GM12878 (cell line): ENCODE measurements at regions not wholly inside any gene's neighbourhood (a gene's known extent, or its start where the extent isn't known, plus 50 kb on each side); places are given as distances from the start of the nearest gene placed in this dataset.

ENCODE experiments used
- ATAC-seq: fragments of 200-7000 bp; cut with Tn5 transposase; 3 replicates; pipeline ENCODE4 v1.9.1; 2020; ENCODE audit warnings: mild to moderate bottlenecking, moderate library complexity
- BruUV-seq: library from RNA; stranded (reverse); fragments of 400-500 nt; replicated peaks from 2 replicates; lab custom pipeline; 2021; lab: Mats Ljungman, UMichigan
- CTCF ChIA-PET: fragments of 300-600 bp; sonication (Branson Sonifier 250); formaldehyde crosslinking; extraction: SDS; loops from one replicate; lab custom pipeline; 2021; ENCODE audit warnings: inconsistent platforms; lab: Yijun Ruan, JAX
- POLR2A ChIA-PET: fragments of 350-600 bp; formaldehyde crosslinking; extraction: SDS; loops from one replicate; lab custom pipeline; 2021; ENCODE audit warnings: inconsistent platforms; lab: Charles Lee
- RAD21 ChIA-PET: fragments of 300-600 bp; sonication (Branson Sonifier 250); formaldehyde crosslinking; loops from one replicate; lab custom pipeline; 2023; ENCODE audit warnings: antibody characterized with exemption; ENCODE audit not compliant: unreplicated experiment; lab: Charles Lee
- SMC1A ChIA-PET: fragments of 300-600 bp; sonication (Branson Sonifier 250); formaldehyde crosslinking; loops from one replicate; lab custom pipeline; 2023; ENCODE audit not compliant: unreplicated experiment, uncharacterized antibody; lab: Charles Lee
- DNase-seq: peaks from one replicate; pipeline ENCODE4 v3.0.0-alpha.2; 2011; ENCODE audit warnings: low read depth, low spot score
- FAIRE-seq: peaks from 3 replicates; lab custom pipeline; 2011; peaks lifted over from hg19 to GRCh38; lab: Jason Lieb, UNC
- H2AFZ ChIP-seq: 2 replicates; pipeline ENCODE4 v1.6.0; 2011; ENCODE audit warnings: low read depth, low read length, control low read depth; ENCODE audit not compliant: control insufficient read depth
- H3K27ac ChIP-seq: 2 replicates; pipeline ENCODE4 v1.5.1; 2011; ENCODE audit warnings: control low read depth; ENCODE audit not compliant: control insufficient read depth, insufficient read depth
- H3K27me3 ChIP-seq, 2 experiments: replicated peaks in 1 of 2; 2 replicates each; pipeline versions ENCODE4 v1.6.0 to v1.6.1; 2011; ENCODE audit warnings: low read length in 1 of 2; ENCODE audit not compliant: control insufficient read depth in 2 of 2, insufficient read depth in 2 of 2
- H3K36me3 ChIP-seq, 2 experiments: 2 replicates each; pipeline ENCODE4 v1.5.1; 2011; ENCODE audit warnings: low read length in 1 of 2; ENCODE audit not compliant: control insufficient read depth in 2 of 2, insufficient read depth in 2 of 2
- H3K4me1 ChIP-seq: 2 replicates; pipeline ENCODE4 v1.6.1; 2011; ENCODE audit warnings: mild to moderate bottlenecking, low read length, moderate library complexity, mixed read lengths; ENCODE audit not compliant: control insufficient read depth, insufficient read depth
- H3K4me2 ChIP-seq: 2 replicates; pipeline ENCODE4 v1.6.0; 2011; ENCODE audit warnings: control low read depth; ENCODE audit not compliant: control insufficient read depth, insufficient read depth
- H3K4me3 ChIP-seq: fragments of 200-600 bp; sonication (generic); 2 replicates; pipeline ENCODE4 v1.5.1; 2016
- H3K79me2 ChIP-seq: 2 replicates; pipeline ENCODE4 v1.6.0; 2011; ENCODE audit warnings: low read length; ENCODE audit not compliant: control insufficient read depth, insufficient read depth
- H3K9ac ChIP-seq: 2 replicates; pipeline ENCODE4 v1.8.0; 2011; ENCODE audit warnings: low read length, control low read depth, mixed read lengths; ENCODE audit not compliant: control insufficient read depth, insufficient read depth
- H3K9me3 ChIP-seq: replicated peaks from 3 replicates; pipeline ENCODE4 v1.5.1; 2011; ENCODE audit warnings: mild to moderate bottlenecking, low read length; ENCODE audit not compliant: control insufficient read depth, insufficient read depth
- H4K20me1 ChIP-seq: 2 replicates; pipeline ENCODE4 v1.6.0; 2011; ENCODE audit not compliant: control insufficient read depth, insufficient read depth
- CREM ChIP-seq: IDR thresholded peaks from 2 replicates; pipeline ENCODE4 v1.6.1; 2014; ENCODE audit warnings: antibody characterized with exemption, low read depth
- IRF4 ChIP-seq: IDR thresholded peaks from 2 replicates; pipeline ENCODE4 v1.6.1; 2011; ENCODE audit warnings: low read depth, low read length
- JUNB ChIP-seq: IDR thresholded peaks from 2 replicates; pipeline ENCODE4 v1.6.1; 2016; ENCODE audit warnings: antibody characterized with exemption, mild to moderate bottlenecking
- KDM1A ChIP-seq: fragments of 200-600 bp; sonication (generic); IDR thresholded peaks from 2 replicates; pipeline ENCODE4 v1.6.1; 2016; ENCODE audit warnings: borderline replicate concordance
- NR2C1 ChIP-seq: fragments of 450-650 bp; IDR thresholded peaks from 2 replicates; pipeline ENCODE4 v1.6.1; 2017; ENCODE audit warnings: antibody characterized with exemption, mild to moderate bottlenecking, moderate library complexity
- RAD21 ChIP-seq: IDR thresholded peaks from 2 replicates; pipeline ENCODE4 v1.6.1; 2011; ENCODE audit warnings: mild to moderate bottlenecking, low read depth, low read length, moderate library complexity; ENCODE audit not compliant: insufficient read depth
- SMARCA5 ChIP-seq: fragments of 450-650 bp; IDR thresholded peaks from 2 replicates; pipeline ENCODE4 v1.6.1; 2017; ENCODE audit warnings: mild to moderate bottlenecking
- STAT3 ChIP-seq: IDR thresholded peaks from 2 replicates; pipeline ENCODE4 v1.6.1; 2011; ENCODE audit warnings: low read depth, low read length, improper control_type of control experiment
- TARDBP ChIP-seq: IDR thresholded peaks from 2 replicates; pipeline ENCODE4 v1.6.1; 2016; ENCODE audit warnings: borderline replicate concordance
- WGBS: methylation state at CpG from one replicate; pipeline ENCODE4 v1.1.6; 2016; ENCODE audit warnings: low lambda C conversion rate; ENCODE audit not compliant: insufficient replicate concordance, insufficient coverage; ENCODE audit errors: missing lambda C conversion rate; 5-methylcytosine and 5-hydroxymethylcytosine counted together
- in situ Hi-C: fragments of 300-500 bp; cut with MboI; formaldehyde crosslinking; loops from 9 replicates; pipeline ENCODE4 v1.14.3; 2018; ENCODE audit warnings: mixed read lengths
- intact Hi-C: fragments of 100-400 bp; cut with micrococcal nuclease; formaldehyde crosslinking; loops from one replicate; pipeline ENCODE4 v1.14.2; 2022; ENCODE audit not compliant: unreplicated experiment
- TF ChIP-seq, protein P1 (sequence below): IDR thresholded peaks from 2 replicates; pipeline ENCODE4 v1.6.1; 2011; ENCODE audit warnings: low read depth, low read length, improper control_type of control experiment, borderline replicate concordance
- TF ChIP-seq, protein P2 (sequence below): fragments of 450-650 bp; IDR thresholded peaks from 2 replicates; pipeline ENCODE4 v1.6.1; 2017; ENCODE audit warnings: antibody characterized with exemption, mild to moderate bottlenecking, moderate library complexity
- TF ChIP-seq, protein P3 (sequence below): fragments of 450-650 bp; IDR thresholded peaks from 2 replicates; pipeline ENCODE4 v1.6.1; 2018; ENCODE audit warnings: mild to moderate bottlenecking, low read depth, moderate library complexity; ENCODE audit not compliant: partially characterized antibody
- TF ChIP-seq, protein P4 (sequence below): IDR thresholded peaks from 2 replicates; pipeline ENCODE4 v1.6.1; 2011; ENCODE audit warnings: low read depth, mild to moderate bottlenecking, low read length, moderate library complexity, borderline replicate concordance; ENCODE audit errors: extremely low read depth
- TF ChIP-seq, protein P5 (sequence below): fragments of 450-650 bp; IDR thresholded peaks from 2 replicates; pipeline ENCODE4 v1.6.1; 2017; ENCODE audit warnings: borderline replicate concordance

DNA sequence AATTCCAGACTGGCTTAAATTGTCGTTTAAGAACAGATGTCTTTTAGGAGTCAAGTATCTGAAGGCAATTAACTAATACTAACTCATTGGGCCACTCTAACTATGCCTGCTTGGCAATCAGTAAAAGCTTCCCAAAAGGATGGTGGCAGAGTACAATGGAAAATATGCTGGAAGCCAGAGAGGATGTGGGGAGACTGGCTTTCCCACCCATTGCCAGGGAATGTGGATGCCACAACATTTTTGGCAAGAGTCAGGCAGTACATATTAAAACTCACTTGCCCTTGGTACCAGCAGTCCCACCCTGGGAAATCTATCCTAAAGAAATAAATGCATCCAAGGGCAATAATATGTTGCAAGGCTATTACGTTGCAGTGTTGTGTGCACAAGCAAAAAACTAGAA is 74.0 kb upstream of the FZD7 start:
- SMC1A ChIA-PET, result interaction anchor here (0.9 kb wide), 1 partner anchor 156 kb away, joined by 3 read pairs; no protein-coding TSS in a partner anchor
- no peaks in the 10 kb centered on the region for H3K4me1 ChIP-seq
- POLR2A ChIA-PET, result no interaction called here

More for the DNA sequence above, 74.0 kb upstream of the FZD7 start:
- no peaks in the 10 kb centered on the region for H3K79me2 ChIP-seq
- H3K4me3 ChIP-seq, result no peak overlapping the region
- no peak overlapping the region for H2AFZ ChIP-seq
- H3K9me3 ChIP-seq, result no peaks in the 10 kb centered on the region
- DNase-seq, result no peak
- no peak overlapping the region for H3K4me2 ChIP-seq
- H3K27ac ChIP-seq, result no peak overlapping the region
- H4K20me1 ChIP-seq, result no peaks in the 10 kb centered on the region
- FAIRE-seq, result no peak
- in situ Hi-C loops, result loop anchor here (5.0 kb wide), 1 partner anchor 52 kb away; no protein-coding TSS in a partner anchor
- no peaks in the 10 kb centered on the region; a peak in 1 of 4 replicates for H3K27me3 ChIP-seq
- no peaks in the 10 kb centered on the region for H3K36me3 ChIP-seq
- WGBS, result 8% methylated on average over 2 of the region's 2 CpGs
- no peak for ATAC-seq
- intact Hi-C loops, result no loop called here
- ChIA-PET RAD21 (no interaction called here), CTCF (no interaction called here)
- no TSS peak for BruUV-seq
- TF ChIP-seq, protein P1, sequence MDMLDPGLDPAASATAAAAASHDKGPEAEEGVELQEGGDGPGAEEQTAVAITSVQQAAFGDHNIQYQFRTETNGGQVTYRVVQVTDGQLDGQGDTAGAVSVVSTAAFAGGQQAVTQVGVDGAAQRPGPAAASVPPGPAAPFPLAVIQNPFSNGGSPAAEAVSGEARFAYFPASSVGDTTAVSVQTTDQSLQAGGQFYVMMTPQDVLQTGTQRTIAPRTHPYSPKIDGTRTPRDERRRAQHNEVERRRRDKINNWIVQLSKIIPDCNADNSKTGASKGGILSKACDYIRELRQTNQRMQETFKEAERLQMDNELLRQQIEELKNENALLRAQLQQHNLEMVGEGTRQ, result no peak
- no peak for TF ChIP-seq KDM1A
- TF ChIP-seq STAT3, result no peak
- TF ChIP-seq, protein P2, sequence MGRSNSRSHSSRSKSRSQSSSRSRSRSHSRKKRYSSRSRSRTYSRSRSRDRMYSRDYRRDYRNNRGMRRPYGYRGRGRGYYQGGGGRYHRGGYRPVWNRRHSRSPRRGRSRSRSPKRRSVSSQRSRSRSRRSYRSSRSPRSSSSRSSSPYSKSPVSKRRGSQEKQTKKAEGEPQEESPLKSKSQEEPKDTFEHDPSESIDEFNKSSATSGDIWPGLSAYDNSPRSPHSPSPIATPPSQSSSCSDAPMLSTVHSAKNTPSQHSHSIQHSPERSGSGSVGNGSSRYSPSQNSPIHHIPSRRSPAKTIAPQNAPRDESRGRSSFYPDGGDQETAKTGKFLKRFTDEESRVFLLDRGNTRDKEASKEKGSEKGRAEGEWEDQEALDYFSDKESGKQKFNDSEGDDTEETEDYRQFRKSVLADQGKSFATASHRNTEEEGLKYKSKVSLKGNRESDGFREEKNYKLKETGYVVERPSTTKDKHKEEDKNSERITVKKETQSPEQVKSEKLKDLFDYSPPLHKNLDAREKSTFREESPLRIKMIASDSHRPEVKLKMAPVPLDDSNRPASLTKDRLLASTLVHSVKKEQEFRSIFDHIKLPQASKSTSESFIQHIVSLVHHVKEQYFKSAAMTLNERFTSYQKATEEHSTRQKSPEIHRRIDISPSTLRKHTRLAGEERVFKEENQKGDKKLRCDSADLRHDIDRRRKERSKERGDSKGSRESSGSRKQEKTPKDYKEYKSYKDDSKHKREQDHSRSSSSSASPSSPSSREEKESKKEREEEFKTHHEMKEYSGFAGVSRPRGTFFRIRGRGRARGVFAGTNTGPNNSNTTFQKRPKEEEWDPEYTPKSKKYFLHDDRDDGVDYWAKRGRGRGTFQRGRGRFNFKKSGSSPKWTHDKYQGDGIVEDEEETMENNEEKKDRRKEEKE, result no peak
- no peak for TF ChIP-seq SMARCA5
- no peak for TF ChIP-seq NR2C1
- TF ChIP-seq CREM, result no peak
- TF ChIP-seq, protein P3, sequence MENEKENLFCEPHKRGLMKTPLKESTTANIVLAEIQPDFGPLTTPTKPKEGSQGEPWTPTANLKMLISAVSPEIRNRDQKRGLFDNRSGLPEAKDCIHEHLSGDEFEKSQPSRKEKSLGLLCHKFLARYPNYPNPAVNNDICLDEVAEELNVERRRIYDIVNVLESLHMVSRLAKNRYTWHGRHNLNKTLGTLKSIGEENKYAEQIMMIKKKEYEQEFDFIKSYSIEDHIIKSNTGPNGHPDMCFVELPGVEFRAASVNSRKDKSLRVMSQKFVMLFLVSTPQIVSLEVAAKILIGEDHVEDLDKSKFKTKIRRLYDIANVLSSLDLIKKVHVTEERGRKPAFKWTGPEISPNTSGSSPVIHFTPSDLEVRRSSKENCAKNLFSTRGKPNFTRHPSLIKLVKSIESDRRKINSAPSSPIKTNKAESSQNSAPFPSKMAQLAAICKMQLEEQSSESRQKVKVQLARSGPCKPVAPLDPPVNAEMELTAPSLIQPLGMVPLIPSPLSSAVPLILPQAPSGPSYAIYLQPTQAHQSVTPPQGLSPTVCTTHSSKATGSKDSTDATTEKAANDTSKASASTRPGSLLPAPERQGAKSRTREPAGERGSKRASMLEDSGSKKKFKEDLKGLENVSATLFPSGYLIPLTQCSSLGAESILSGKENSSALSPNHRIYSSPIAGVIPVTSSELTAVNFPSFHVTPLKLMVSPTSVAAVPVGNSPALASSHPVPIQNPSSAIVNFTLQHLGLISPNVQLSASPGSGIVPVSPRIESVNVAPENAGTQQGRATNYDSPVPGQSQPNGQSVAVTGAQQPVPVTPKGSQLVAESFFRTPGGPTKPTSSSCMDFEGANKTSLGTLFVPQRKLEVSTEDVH, result no peak
- no peak for TF ChIP-seq RAD21
- TF ChIP-seq, protein P4, sequence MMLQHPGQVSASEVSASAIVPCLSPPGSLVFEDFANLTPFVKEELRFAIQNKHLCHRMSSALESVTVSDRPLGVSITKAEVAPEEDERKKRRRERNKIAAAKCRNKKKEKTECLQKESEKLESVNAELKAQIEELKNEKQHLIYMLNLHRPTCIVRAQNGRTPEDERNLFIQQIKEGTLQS, result no peak
- no peak for TF ChIP-seq IRF4
- TF ChIP-seq, protein P5, sequence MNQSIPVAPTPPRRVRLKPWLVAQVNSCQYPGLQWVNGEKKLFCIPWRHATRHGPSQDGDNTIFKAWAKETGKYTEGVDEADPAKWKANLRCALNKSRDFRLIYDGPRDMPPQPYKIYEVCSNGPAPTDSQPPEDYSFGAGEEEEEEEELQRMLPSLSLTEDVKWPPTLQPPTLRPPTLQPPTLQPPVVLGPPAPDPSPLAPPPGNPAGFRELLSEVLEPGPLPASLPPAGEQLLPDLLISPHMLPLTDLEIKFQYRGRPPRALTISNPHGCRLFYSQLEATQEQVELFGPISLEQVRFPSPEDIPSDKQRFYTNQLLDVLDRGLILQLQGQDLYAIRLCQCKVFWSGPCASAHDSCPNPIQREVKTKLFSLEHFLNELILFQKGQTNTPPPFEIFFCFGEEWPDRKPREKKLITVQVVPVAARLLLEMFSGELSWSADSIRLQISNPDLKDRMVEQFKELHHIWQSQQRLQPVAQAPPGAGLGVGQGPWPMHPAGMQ, result no peak
- TF ChIP-seq TARDBP, result no peak
- no peak for TF ChIP-seq JUNB
- H3K9ac ChIP-seq, result no peak overlapping the region
